ENCODE measurements at regions not wholly inside any gene's neighbourhood (a gene's known extent, or its start where the extent isn't known, plus 50 kb on each side); places are given as distances from the start of the nearest gene placed in this dataset.

GRCh38 chr12:107486140-107486892 is 199.3 kb upstream of the PWP1 start:
- Histone ChIP-seq H3K79me2 (ENCODE audit: insufficient read depth, low read length) (no peaks in the 10 kb centered on the region), H3F3A (ENCODE audit: low read depth) (no peaks in the 10 kb centered on the region), H3K27me3 (ENCODE audit: insufficient read depth, low read length, poor library complexity, severe bottlenecking) (no peaks in the 10 kb centered on the region), H3K4me3 (ENCODE audit: low read length, poor library complexity, severe bottlenecking) (no peak overlapping the region), H3K36me3 (ENCODE audit: insufficient read depth, low read length) (no peaks in the 10 kb centered on the region), H3K9me2 (replicated peaks; ENCODE audit: low read depth, low read length) (no peaks in the 10 kb centered on the region), H3K9ac (ENCODE audit: low read depth, low read length, poor library complexity, severe bottlenecking) (peak overlapping the region; percentile 6), H3K4me1 (ENCODE audit: insufficient read depth, low read length, poor library complexity, severe bottlenecking) (peaks cover 10% of the 10 kb centered on the region), H3K4me2 (ENCODE audit: low read depth, low read length, poor library complexity, severe bottlenecking) (no peak overlapping the region), H4K20me1 (ENCODE audit: insufficient read depth, low read length, poor library complexity, severe bottlenecking) (no peaks in the 10 kb centered on the region), H3K9me3 (ENCODE audit: insufficient read depth, low read depth, low read length) (no peaks in the 10 kb centered on the region), H2AFZ (ENCODE audit: low read length) (no peak overlapping the region)
- TF ChIP-seq EZH2phosphoT487 (IDR thresholded peaks at IDR 0.05; ENCODE audit: borderline replicate concordance), result no peak
- TF ChIP-seq CTCF (conservative IDR thresholded peaks at IDR 0.05; ENCODE audit: low read length), result no peak

GRCh38 chr12:107487011-107487680 is 198.5 kb upstream of the PWP1 start:
- Histone ChIP-seq H3K4me1 (ENCODE audit: insufficient read depth, low read length, poor library complexity, severe bottlenecking) (peaks cover 12% of the 10 kb centered on the region), H3K79me2 (ENCODE audit: insufficient read depth, low read length) (no peaks in the 10 kb centered on the region), H3K9ac (ENCODE audit: low read depth, low read length, poor library complexity, severe bottlenecking) (no peak overlapping the region), H3K9me2 (replicated peaks; ENCODE audit: low read depth, low read length) (no peaks in the 10 kb centered on the region), H3K36me3 (ENCODE audit: insufficient read depth, low read length) (no peaks in the 10 kb centered on the region), H3K4me3 (ENCODE audit: low read length, poor library complexity, severe bottlenecking) (no peak overlapping the region), H4K20me1 (ENCODE audit: insufficient read depth, low read length, poor library complexity, severe bottlenecking) (no peaks in the 10 kb centered on the region), H2AFZ (ENCODE audit: low read length) (no peak overlapping the region), H3K9me3 (ENCODE audit: insufficient read depth, low read depth, low read length) (no peaks in the 10 kb centered on the region), H3K27me3 (ENCODE audit: insufficient read depth, low read length, poor library complexity, severe bottlenecking) (no peaks in the 10 kb centered on the region), H3K4me2 (ENCODE audit: low read depth, low read length, poor library complexity, severe bottlenecking) (no peak overlapping the region), H3F3A (ENCODE audit: low read depth) (no peaks in the 10 kb centered on the region)
- TF ChIP-seq CTCF (conservative IDR thresholded peaks at IDR 0.05; ENCODE audit: low read length), result no peak
- TF ChIP-seq EZH2phosphoT487 (IDR thresholded peaks at IDR 0.05; ENCODE audit: borderline replicate concordance), result no peak

- Histone ChIP-seq H3K79me2 (ENCODE audit: insufficient read depth, low read length) (no peaks in the 10 kb centered on the region), H3K4me3 (ENCODE audit: low read length, poor library complexity, severe bottlenecking) (no peak overlapping the region), H3K9me3 (ENCODE audit: insufficient read depth, low read depth, low read length) (no peaks in the 10 kb centered on the region), H3K27me3 (ENCODE audit: insufficient read depth, low read length, poor library complexity, severe bottlenecking) (no peaks in the 10 kb centered on the region), H3K9ac (ENCODE audit: low read depth, low read length, poor library complexity, severe bottlenecking) (no peak overlapping the region), H4K20me1 (ENCODE audit: insufficient read depth, low read length, poor library complexity, severe bottlenecking) (no peaks in the 10 kb centered on the region), H3K4me2 (ENCODE audit: low read depth, low read length, poor library complexity, severe bottlenecking) (no peak overlapping the region), H3K4me1 (ENCODE audit: insufficient read depth, low read length, poor library complexity, severe bottlenecking) (peaks cover 24% of the 10 kb centered on the region), H3K9me2 (replicated peaks; ENCODE audit: low read depth, low read length) (no peaks in the 10 kb centered on the region), H3K36me3 (ENCODE audit: insufficient read depth, low read length) (no peaks in the 10 kb centered on the region), H3F3A (ENCODE audit: low read depth) (no peaks in the 10 kb centered on the region), H2AFZ (ENCODE audit: low read length) (no peak overlapping the region)
- TF ChIP-seq CTCF (conservative IDR thresholded peaks at IDR 0.05; ENCODE audit: low read length) (no peak), EZH2phosphoT487 (IDR thresholded peaks at IDR 0.05; ENCODE audit: borderline replicate concordance) (no peak)
Observed at GRCh38 chr12:107488666-107489065, 196.9 kb upstream of the PWP1 start.
